ENCODE measurements at regions not wholly inside any gene's neighbourhood (a gene's known extent, or its start where the extent isn't known, plus 50 kb on each side); places are given as distances from the start of the nearest gene placed in this dataset.

- TF ChIP-seq CTCF (IDR thresholded peaks at IDR 0.05; ENCODE audit: low read depth, low read length, missing input control) (no peak), TAF1 (conservative IDR thresholded peaks at IDR 0.05) (no peak), REST (IDR thresholded peaks at IDR 0.05) (no peak), EGR1 (IDR thresholded peaks at IDR 0.05; ENCODE audit: low read depth in 2 of 2) (no peak), GABPA (IDR thresholded peaks at IDR 0.05 in 1 of 2, conservative IDR thresholded peaks at IDR 0.05 in 1 of 2) (no peak), RAD21 (IDR thresholded peaks at IDR 0.05) (no peak), YY1 (IDR thresholded peaks at IDR 0.05) (no peak)
- TF ChIP-seq, protein P1, sequence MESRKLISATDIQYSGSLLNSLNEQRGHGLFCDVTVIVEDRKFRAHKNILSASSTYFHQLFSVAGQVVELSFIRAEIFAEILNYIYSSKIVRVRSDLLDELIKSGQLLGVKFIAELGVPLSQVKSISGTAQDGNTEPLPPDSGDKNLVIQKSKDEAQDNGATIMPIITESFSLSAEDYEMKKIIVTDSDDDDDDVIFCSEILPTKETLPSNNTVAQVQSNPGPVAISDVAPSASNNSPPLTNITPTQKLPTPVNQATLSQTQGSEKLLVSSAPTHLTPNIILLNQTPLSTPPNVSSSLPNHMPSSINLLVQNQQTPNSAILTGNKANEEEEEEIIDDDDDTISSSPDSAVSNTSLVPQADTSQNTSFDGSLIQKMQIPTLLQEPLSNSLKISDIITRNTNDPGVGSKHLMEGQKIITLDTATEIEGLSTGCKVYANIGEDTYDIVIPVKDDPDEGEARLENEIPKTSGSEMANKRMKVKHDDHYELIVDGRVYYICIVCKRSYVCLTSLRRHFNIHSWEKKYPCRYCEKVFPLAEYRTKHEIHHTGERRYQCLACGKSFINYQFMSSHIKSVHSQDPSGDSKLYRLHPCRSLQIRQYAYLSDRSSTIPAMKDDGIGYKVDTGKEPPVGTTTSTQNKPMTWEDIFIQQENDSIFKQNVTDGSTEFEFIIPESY (IDR thresholded peaks at IDR 0.05): no peak
- TF ChIP-seq, protein P2, sequence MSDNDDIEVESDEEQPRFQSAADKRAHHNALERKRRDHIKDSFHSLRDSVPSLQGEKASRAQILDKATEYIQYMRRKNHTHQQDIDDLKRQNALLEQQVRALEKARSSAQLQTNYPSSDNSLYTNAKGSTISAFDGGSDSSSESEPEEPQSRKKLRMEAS (IDR thresholded peaks at IDR 0.05): no peak
Measured at GRCh38 chr4:129604632-129605255, 508.8 kb downstream of the C4orf33 start.
